Heart left ventricle (tissue), 13 donors: ENCODE measurements at regions not wholly inside any gene's neighbourhood (a gene's known extent, or its start where the extent isn't known, plus 50 kb on each side); places are given as distances from the start of the nearest gene placed in this dataset.

Experiments
- POLR2A ChIP-seq, 2 donors: fragments of 450-650 bp; IDR thresholded peaks; one replicate each; pipeline ENCODE4 v1.6.1; 2017; ENCODE audit warnings: antibody characterized with exemption in 2 of 2, mild to moderate bottlenecking in 2 of 2, moderate library complexity in 2 of 2
- TF ChIP-seq, protein P1 (sequence below), 12 donors: fragments of 200-600 bp; sonication (generic) in 4 of 12; IDR thresholded peaks; one replicate each; pipeline versions ENCODE4 v1.5.0 to v1.8.0; 2018 to 2022; ENCODE audit warnings: antibody characterized with exemption in 12 of 12, mild to moderate bottlenecking in 5 of 12
- donor health status: ischemic (EF 13 %, LVEDD 7.1; RV severe dilation, severe dysfunction).
- donor health status: DM: no; HTN: yes; CAD: no.
- donor health status: DM: no; HTN: no; CAD: no.
- donor health status: ischemic (EF 25% LVEDD 6.9; RV normal size, moderate dysfunction).
- donor health status: ischemic (EF 25% LVEDD 5.7; RV mildly dilated, moderate dysfunction).
- donor health status: ischemic (EF 35%, LVEDD 5.7; RV mildly dilated, moderate dysfunction).
- donor health status: nonischemic (EF 11% LVEDD 7.7; RV severe dilation, severe dysfunction).
- donor health status: DM: yes; HTN: yes; CAD: no.
- donor health status: PGD.
- donor health status: ischemic (EF 29% LVEDD 5.4; RV normal size, mild dysfunction).
- donor health status: nonischemic (EF 23%, LVEDD 6.1; RV moderate dilation, normal function).

DNA sequence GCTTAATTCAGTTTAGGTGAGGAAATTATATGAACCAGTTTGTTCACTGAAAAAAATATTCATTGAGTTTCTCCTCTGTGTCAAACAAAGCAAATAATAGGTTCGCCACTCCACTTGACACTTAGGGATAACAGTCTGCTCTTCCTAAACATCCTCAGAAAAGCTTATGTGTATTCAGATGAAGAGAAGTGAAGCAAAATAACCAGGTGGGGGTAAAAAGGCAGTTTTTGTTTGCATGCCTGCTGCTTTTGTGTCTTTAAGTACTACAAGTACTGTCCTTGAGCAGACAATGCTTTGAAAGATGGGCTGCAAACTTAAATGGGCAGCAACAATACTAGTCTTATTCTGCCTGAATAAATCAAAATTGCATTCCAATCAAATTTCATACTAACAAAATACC lies 910.7 kb upstream of the MDGA2 start:
- TF ChIP-seq, protein P1, sequence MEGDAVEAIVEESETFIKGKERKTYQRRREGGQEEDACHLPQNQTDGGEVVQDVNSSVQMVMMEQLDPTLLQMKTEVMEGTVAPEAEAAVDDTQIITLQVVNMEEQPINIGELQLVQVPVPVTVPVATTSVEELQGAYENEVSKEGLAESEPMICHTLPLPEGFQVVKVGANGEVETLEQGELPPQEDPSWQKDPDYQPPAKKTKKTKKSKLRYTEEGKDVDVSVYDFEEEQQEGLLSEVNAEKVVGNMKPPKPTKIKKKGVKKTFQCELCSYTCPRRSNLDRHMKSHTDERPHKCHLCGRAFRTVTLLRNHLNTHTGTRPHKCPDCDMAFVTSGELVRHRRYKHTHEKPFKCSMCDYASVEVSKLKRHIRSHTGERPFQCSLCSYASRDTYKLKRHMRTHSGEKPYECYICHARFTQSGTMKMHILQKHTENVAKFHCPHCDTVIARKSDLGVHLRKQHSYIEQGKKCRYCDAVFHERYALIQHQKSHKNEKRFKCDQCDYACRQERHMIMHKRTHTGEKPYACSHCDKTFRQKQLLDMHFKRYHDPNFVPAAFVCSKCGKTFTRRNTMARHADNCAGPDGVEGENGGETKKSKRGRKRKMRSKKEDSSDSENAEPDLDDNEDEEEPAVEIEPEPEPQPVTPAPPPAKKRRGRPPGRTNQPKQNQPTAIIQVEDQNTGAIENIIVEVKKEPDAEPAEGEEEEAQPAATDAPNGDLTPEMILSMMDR (IDR thresholded peaks at IDR 0.05) = no peak
- no peak for TF ChIP-seq POLR2A (IDR thresholded peaks at IDR 0.05)
